C4-2B (cell line): ENCODE measurements at regions not wholly inside any gene's neighbourhood (a gene's known extent, or its start where the extent isn't known, plus 50 kb on each side); places are given as distances from the start of the nearest gene placed in this dataset.

ENCODE experiments used
- CTCF ChIP-seq: fragments of 450-650 bp; conservative IDR thresholded peaks from 2 replicates; pipeline ENCODE4 v1.5.1; 2017; ENCODE audit warnings: mild to moderate bottlenecking
- ZFX ChIP-seq: fragments of 450-650 bp; IDR thresholded peaks from 2 replicates; pipeline ENCODE4 v1.6.1; 2017

- no peak for TF ChIP-seq CTCF
- no peak for TF ChIP-seq ZFX
Observed at GRCh38 chr1:68811806-68812205, 314.9 kb upstream of the DEPDC1 start.
